NCI-H748 (cell line): ENCODE measurements at regions not wholly inside any gene's neighbourhood (a gene's known extent, or its start where the extent isn't known, plus 50 kb on each side); places are given as distances from the start of the nearest gene placed in this dataset.
"Not testable (repeated sequence)": the region's sequence is repeated elsewhere in the genome, so short reads cannot be mapped to it uniquely, and the experiment has no call there.

Experiments
- DNase-seq: peaks from one replicate; lab custom pipeline; 2025; ENCODE audit not compliant: unreplicated experiment; lab: John Stamatoyannopoulos, UW

- no peak for DNase-seq
Observed at GRCh38 chr2:150681120-150681804, 193.8 kb upstream of the RND3 start.

- no peak for DNase-seq
Observed at GRCh38 chr2:150679456-150680120, 192.1 kb upstream of the RND3 start.

DNA sequence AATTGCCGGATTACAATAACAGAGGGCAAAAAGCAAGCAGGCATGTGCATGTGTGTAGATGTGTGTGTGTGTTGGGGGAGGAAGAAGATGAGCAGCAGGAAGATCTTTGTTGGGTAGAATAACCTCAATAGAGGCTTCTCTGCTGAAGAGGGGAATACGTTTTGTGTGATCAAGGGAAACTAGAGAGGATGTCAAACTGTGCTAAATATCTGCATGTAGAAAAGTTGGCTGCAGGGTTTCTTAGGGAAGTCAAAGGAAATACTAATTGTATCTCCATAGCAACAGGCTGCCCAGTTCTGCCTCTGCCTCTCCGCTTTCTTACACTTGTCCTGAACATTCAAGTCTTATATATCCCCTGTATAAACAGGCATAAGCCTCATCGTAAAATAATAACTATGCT, 190.1 kb upstream of the RND3 start:
- no peak for DNase-seq

- no peak for DNase-seq
Observed at GRCh38 chr2:150676747-150677383, 189.4 kb upstream of the RND3 start.

GRCh38 chr2:150675807-150676206, 188.3 kb upstream of the RND3 start:
- DNase-seq = no peak

GRCh38 chr2:150674283-150674682, 186.8 kb upstream of the RND3 start:
- DNase-seq = no peak

DNA sequence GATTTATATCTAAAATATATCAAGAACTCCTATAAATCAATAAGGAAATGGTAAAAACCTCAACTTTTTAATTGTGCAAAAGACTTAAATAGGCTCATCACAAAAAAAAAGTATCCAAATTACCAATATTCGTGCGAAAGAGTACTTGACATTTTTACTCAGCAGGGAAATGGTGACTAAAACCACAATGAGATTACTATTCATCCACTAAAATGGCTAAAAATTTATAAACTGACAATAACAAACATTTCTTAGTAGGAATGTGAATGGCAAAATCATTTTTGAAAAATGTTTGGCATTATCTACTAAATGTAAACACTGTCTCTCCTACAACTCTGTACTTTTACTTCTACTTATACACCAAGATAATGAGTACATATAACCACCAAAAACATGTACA, 184.8 kb upstream of the RND3 start:
- DNase-seq = no peak

GRCh38 chr2:150669492-150669891, 182.0 kb upstream of the RND3 start:
- DNase-seq = no peak

DNA sequence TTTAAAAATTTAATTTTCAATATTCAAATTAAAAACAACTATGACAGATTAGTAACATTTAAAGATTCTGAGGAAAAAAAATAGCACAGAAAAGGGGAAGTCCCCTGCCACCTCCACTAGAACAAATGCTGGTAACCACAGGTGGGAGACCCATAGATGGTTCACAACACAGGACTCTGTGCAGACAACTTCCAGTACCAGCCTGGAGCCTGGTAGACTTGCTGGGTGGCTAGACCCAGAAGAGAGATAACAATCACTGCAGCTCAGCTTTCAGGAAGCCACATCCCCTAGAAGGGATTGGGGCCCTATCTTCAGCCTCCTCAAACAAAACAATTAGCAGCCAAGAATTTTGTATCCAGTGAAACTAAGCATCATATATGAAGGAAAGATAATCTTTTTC, 179.6 kb upstream of the RND3 start:
- DNase-seq = not testable (repeated sequence)

DNA sequence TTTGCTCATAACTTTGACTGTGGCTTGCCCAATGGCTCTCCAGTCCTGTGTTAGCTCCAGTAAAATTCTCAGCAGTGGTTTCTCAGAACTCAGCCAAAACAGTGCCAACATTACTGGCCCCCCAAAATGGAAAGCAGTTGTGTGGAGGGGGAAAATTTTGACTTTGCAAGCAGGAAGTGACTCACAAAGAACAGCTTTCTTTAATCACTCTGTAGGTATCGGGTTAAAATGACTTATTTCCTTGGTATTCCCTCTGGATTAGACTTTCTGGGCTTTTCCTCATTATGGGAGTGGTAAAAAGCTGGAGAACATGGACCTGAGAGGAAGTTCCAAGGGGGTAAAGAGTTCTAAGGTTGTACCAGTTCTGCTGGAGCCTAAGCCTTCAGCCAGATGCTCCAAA, 175.7 kb upstream of the RND3 start:
- no peak for DNase-seq

DNA sequence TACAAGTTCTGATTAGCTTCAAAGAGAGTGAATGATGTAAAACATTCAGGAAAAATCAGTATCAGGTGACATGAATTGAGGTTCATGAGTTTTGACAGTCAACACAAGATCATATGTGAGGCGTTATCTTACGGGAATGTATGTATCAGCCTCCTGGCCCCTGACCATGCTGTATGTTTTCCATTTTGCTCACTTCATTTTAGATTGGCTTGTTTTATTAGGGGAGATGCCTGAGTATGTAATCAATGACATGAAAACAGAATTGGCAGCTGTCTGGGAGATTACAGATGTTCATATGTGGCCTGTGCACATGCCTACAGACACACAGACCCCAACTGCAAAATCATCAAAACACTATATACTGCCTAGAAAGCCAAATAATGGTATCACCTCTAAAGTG, 168.5 kb upstream of the RND3 start:
- DNase-seq = no peak

- DNase-seq = no peak
Observed at GRCh38 chr2:150653351-150653750, 165.9 kb upstream of the RND3 start.

DNA sequence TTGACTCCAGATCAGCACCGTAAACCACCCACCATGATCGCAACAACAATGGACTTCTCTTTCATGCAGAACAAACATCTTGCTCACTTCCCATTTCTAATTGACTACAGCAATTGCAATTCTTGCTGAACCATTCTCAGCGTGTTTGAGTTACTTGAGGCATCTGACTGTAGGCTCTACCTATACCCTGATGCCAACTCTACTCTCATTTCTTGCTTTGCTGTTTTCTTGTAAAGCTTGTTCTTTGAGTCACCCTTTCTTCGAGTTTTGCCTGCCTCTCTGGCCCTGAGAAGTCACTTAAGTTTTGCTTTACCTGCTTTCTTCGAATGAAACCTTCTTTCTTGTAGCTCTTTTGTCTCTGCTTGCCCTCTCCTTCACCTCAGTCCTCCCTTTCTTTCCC, 160.5 kb upstream of the RND3 start:
- DNase-seq = no peak

GRCh38 chr2:150646746-150647145, 159.3 kb upstream of the RND3 start:
- DNase-seq = no peak

GRCh38 chr2:150644298-150645067, 157.0 kb upstream of the RND3 start:
- no peak for DNase-seq

DNA sequence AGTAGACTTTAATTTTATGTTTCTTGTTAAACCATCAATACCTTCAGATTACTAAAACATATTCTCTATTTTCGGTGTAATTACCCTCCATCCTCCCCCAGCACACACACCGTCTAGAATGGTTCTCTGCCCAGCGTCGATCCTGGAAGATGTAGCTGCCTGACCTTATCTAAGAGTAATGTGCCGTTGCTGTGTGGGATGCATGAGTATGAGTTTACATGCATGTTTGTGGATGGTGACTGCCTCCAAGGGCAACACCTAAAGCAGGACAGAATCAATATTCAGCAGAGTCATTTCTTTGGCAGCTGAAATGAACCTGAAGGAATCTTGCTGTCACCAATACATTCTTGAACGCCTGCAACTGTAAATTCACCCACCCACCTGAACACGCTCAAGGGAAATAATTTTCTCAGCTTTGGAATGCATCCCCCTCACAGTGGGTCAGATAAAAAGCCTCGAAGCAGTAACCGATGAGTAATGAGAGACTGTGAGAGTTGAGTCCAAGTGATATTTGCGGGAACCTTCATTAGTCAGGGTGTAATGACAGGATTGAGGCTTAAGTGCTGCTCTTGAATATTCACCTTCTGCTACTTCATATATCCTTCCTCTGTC, 155.8 kb upstream of the RND3 start:
- no peak for DNase-seq

GRCh38 chr2:150640039-150640438, 152.6 kb upstream of the RND3 start:
- no peak for DNase-seq

GRCh38 chr2:150639383-150639782, 151.9 kb upstream of the RND3 start:
- DNase-seq = no peak

GRCh38 chr2:150631236-150631821, 143.9 kb upstream of the RND3 start:
- DNase-seq = no peak

- DNase-seq = no peak
Observed at GRCh38 chr2:150630587-150631235, 143.2 kb upstream of the RND3 start.
